ENCODE measurements at regions not wholly inside any gene's neighbourhood (a gene's known extent, or its start where the extent isn't known, plus 50 kb on each side); places are given as distances from the start of the nearest gene placed in this dataset.

DNA sequence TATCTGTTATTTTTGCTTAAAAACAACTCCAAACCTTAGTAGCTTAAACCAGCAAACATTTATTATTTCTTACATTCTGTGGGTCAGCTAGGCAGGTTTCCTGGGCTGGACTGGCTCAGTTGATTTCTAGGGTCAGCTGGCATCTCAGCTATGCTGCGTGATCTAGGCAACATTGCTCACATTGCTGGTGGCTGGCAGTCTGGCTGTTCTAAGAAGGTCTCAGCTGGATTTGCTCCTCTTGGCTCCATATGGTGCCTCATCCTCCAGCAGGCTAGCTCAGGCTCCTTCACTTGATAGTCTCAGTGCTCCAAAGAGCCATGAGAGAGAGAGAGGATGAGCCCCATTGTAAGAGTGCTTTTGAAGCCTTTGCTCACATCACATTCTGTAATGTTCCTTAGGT, 470.6 kb upstream of the CDH5 start:
- ATAC-seq (no peak), DNase-seq (no peak)
- intact Hi-C loops (cut with DNase I, micrococcal nuclease): no loop called here
- TF ChIP-seq, protein P1, sequence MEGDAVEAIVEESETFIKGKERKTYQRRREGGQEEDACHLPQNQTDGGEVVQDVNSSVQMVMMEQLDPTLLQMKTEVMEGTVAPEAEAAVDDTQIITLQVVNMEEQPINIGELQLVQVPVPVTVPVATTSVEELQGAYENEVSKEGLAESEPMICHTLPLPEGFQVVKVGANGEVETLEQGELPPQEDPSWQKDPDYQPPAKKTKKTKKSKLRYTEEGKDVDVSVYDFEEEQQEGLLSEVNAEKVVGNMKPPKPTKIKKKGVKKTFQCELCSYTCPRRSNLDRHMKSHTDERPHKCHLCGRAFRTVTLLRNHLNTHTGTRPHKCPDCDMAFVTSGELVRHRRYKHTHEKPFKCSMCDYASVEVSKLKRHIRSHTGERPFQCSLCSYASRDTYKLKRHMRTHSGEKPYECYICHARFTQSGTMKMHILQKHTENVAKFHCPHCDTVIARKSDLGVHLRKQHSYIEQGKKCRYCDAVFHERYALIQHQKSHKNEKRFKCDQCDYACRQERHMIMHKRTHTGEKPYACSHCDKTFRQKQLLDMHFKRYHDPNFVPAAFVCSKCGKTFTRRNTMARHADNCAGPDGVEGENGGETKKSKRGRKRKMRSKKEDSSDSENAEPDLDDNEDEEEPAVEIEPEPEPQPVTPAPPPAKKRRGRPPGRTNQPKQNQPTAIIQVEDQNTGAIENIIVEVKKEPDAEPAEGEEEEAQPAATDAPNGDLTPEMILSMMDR (IDR thresholded peaks at IDR 0.05): no peak
- Histone ChIP-seq H3K9me3 (no peaks in the 10 kb centered on the region), H3K4me3 (no peak overlapping the region), H3K36me3 (ENCODE audit: low read depth) (no peaks in the 10 kb centered on the region), H3K4me1 (ENCODE audit: low read depth) (no peaks in the 10 kb centered on the region)

DNA sequence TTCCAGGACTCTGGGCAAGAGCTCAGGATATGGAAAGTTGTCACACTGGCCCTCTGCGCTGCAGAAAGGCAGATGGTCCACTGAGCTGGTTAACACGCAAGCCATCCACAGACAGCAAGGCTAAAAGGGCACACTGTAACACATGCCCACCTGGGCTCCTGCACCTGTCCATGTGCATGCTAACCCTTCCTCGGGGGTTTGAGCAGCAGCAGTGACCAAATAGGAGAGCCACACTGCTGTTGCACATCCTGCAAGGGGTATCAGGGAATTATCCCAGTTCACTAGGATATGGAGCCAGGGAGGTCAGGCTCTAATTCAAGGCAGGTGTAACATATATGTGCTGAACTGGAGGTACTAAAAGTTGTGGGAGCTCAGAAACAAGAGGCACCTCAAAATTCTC, 471.0 kb upstream of the CDH5 start:
- DNase-seq: no peak
- H3K4me1 ChIP-seq (ENCODE audit: low read depth): no peaks in the 10 kb centered on the region
- no peaks in the 10 kb centered on the region for H3K36me3 ChIP-seq (ENCODE audit: low read depth)
- no peaks in the 10 kb centered on the region for H3K9me3 ChIP-seq
- no peak for ATAC-seq
- TF ChIP-seq, protein P1 (IDR thresholded peaks at IDR 0.05): no peak
- intact Hi-C loops (cut with DNase I, micrococcal nuclease): no loop called here
- no peak overlapping the region for H3K4me3 ChIP-seq

DNA sequence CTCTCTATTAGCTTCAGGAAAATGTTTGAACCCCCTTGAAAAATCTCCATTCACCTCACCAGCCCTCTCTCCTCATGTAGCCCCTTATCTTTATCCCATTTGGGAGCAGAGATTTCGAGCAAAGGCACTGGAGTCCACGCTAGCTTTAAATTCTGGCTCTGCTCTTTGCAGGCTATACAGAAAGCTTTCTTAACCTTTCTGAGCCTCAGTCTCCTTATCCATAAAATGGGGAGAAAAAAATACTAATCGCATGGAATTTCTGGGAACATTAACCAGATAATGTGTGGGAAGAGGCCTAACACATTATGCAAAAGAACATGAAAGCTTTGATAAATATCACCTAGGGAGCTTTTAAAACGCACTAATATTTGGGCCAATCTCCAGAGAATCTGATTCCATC, 476.3 kb upstream of the CDH5 start:
- Histone ChIP-seq H3K4me1 (ENCODE audit: low read depth) (no peaks in the 10 kb centered on the region), H3K36me3 (ENCODE audit: low read depth) (no peaks in the 10 kb centered on the region), H3K9me3 (no peaks in the 10 kb centered on the region), H3K4me3 (no peak overlapping the region)
- intact Hi-C loops (cut with DNase I, micrococcal nuclease): no loop called here
- TF ChIP-seq, protein P1 (IDR thresholded peaks at IDR 0.05): no peak
- DNase-seq (no peak), ATAC-seq (no peak)

DNA sequence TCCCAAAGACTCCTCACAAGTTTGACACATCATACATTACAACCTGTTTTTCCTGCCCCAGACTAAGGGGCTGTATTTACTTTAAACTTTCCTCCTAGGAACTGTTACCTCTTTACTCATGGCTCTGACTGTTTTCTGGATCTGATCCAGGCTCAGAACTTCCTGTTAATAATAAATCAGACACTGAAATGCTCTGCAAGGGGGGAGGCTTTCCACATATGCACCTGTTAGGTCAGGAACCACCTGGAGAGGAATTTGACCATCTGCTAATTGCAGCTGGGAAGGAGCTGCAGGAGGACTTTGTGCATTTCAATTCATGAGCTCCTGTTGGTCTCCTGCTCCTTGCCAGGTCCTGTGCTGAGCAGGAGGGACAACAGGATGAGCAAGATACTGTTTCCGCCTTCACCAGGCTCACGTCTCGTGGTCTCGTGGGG, 476.9 kb upstream of the CDH5 start:
- no peaks in the 10 kb centered on the region for H3K4me1 ChIP-seq (ENCODE audit: low read depth)
- H3K9me3 ChIP-seq: no peaks in the 10 kb centered on the region
- intact Hi-C loops (cut with DNase I, micrococcal nuclease): no loop called here
- H3K36me3 ChIP-seq (ENCODE audit: low read depth): no peaks in the 10 kb centered on the region
- DNase-seq (no peak), ATAC-seq (no peak)
- TF ChIP-seq, protein P1 (IDR thresholded peaks at IDR 0.05): no peak
- H3K4me3 ChIP-seq: no peak overlapping the region

DNA sequence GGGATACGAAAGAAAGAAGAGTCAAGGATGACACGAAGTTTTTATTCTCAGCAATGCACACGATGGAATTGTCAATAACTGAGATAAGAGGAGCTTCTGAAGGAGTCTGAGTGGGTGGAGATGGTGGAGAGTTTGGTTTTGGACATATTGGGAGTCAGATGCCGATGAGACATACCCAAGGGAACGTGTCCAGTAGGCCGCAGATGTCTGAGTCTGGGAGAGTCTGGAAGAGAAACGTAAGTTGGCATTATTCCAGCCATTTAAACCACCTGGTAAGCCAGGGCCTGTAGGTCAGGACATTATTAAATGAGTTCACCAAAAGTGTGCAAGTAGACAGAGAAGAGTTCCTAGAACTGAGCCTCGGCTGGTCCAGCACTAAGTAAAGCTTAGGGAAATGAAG, 478.3 kb upstream of the CDH5 start:
- H3K4me1 ChIP-seq (ENCODE audit: low read depth): no peaks in the 10 kb centered on the region
- no peaks in the 10 kb centered on the region for H3K9me3 ChIP-seq
- intact Hi-C loops (cut with DNase I, micrococcal nuclease): no loop called here
- H3K4me3 ChIP-seq: no peak overlapping the region
- H3K36me3 ChIP-seq (ENCODE audit: low read depth): no peaks in the 10 kb centered on the region
- no peak for ATAC-seq
- no peak for DNase-seq
- TF ChIP-seq, protein P1 (IDR thresholded peaks at IDR 0.05): no peak

DNA sequence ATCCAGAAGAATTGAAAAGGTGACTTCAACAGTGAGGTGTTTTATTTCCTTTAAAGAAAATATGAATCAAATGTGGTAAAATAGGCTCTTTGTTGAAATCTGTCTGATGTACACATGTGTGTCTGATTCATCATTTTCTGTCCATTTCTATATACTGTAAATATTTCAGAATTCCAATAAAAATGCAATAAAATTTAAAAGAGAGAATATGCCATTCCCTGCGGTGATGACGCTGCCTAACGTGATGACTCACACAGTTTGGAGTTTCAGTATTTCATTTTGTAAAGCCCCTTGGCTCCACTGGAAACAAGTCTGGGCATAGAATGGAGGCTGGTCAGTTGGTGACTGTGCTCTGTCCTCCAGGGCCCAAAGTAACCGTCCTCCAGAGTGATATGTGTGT, 482.5 kb upstream of the CDH5 start:
- Histone ChIP-seq H3K4me1 (ENCODE audit: low read depth) (no peaks in the 10 kb centered on the region), H3K36me3 (ENCODE audit: low read depth) (no peaks in the 10 kb centered on the region), H3K9me3 (no peaks in the 10 kb centered on the region), H3K4me3 (no peak overlapping the region)
- TF ChIP-seq, protein P1 (IDR thresholded peaks at IDR 0.05): no peak
- DNase-seq (no peak), ATAC-seq (no peak)
- intact Hi-C loops (cut with DNase I, micrococcal nuclease): no loop called here
